Mesenchymal stem cell (in vitro differentiated cells and primary cell): ENCODE measurements at regions not wholly inside any gene's neighbourhood (a gene's known extent, or its start where the extent isn't known, plus 50 kb on each side); places are given as distances from the start of the nearest gene placed in this dataset.
"Not testable (repeated sequence)": the region's sequence is repeated elsewhere in the genome, so short reads cannot be mapped to it uniquely, and the experiment has no call there.

Experiments
- DNase-seq: peaks from one replicate; pipeline ENCODE4 v3.0.0-alpha.2; 2013
- H2AFZ ChIP-seq: one replicate; pipeline ENCODE4 v1.6.1; 2013; ENCODE audit warnings: low read depth, mild to moderate bottlenecking, control low read depth, inconsistent platforms, low read length, moderate library complexity
- H2AK5ac ChIP-seq: 2 replicates; pipeline ENCODE4 v1.6.1; 2013; ENCODE audit warnings: low read length, moderate library complexity, mild to moderate bottlenecking, inconsistent platforms; ENCODE audit not compliant: severe bottlenecking
- H2BK120ac ChIP-seq: one replicate; pipeline ENCODE4 v1.6.1; 2013; ENCODE audit warnings: low read depth, mild to moderate bottlenecking, inconsistent platforms, low read length, moderate library complexity
- H2BK12ac ChIP-seq, 2 experiments: one replicate each; pipeline ENCODE4 v1.6.1; 2013; ENCODE audit warnings: inconsistent platforms in 2 of 2, low read length in 2 of 2, mild to moderate bottlenecking in 2 of 2, moderate library complexity in 2 of 2, control low read depth in 1 of 2
- H2BK15ac ChIP-seq: one replicate; pipeline ENCODE4 v1.6.1; 2013; ENCODE audit warnings: mild to moderate bottlenecking, low read depth, inconsistent platforms; ENCODE audit not compliant: poor library complexity, severe bottlenecking
- H2BK5ac ChIP-seq: 2 replicates; pipeline ENCODE4 v1.6.1; 2013; ENCODE audit warnings: low read depth, mild to moderate bottlenecking, low read length, control low read depth, inconsistent platforms; ENCODE audit not compliant: poor library complexity, severe bottlenecking
- H3K14ac ChIP-seq, 2 experiments: one replicate each; pipeline ENCODE4 v1.6.1; 2013; ENCODE audit warnings: inconsistent platforms in 2 of 2, low read length in 2 of 2, control low read depth in 1 of 2, mild to moderate bottlenecking in 1 of 2, moderate library complexity in 1 of 2
- H3K18ac ChIP-seq, 2 experiments: one replicate each; pipeline ENCODE4 v1.6.1; 2013; ENCODE audit warnings: inconsistent platforms in 2 of 2, low read length in 2 of 2, control low read depth in 1 of 2, low read depth in 1 of 2, mild to moderate bottlenecking in 1 of 2
- H3K23ac ChIP-seq, 2 experiments: one replicate each; pipeline ENCODE4 v1.6.1; 2013; ENCODE audit warnings: inconsistent platforms in 2 of 2, low read length in 2 of 2, mild to moderate bottlenecking in 2 of 2, moderate library complexity in 2 of 2, control low read depth in 1 of 2
- H3K27ac ChIP-seq: 2 replicates; pipeline ENCODE4 v1.5.1; 2013; ENCODE audit warnings: mild to moderate bottlenecking, moderate library complexity, low read length, control low read depth, inconsistent platforms; ENCODE audit not compliant: poor library complexity, severe bottlenecking
- H3K27me3 ChIP-seq, 2 experiments: 2 replicates each; pipeline versions ENCODE4 v1.6.1 to v1.7.0; 2013; ENCODE audit warnings: low read length in 2 of 2, mild to moderate bottlenecking in 2 of 2, moderate library complexity in 2 of 2, control low read depth in 1 of 2, inconsistent platforms in 1 of 2; ENCODE audit not compliant: control insufficient read depth in 1 of 2, insufficient read depth in 1 of 2
- H3K36me3 ChIP-seq, 2 experiments: 2 replicates each; pipeline versions ENCODE4 v1.6.1 to v1.7.0; 2013; ENCODE audit warnings: low read length in 2 of 2, control low read depth in 1 of 2, inconsistent platforms in 1 of 2, low read depth in 1 of 2, mild to moderate bottlenecking in 1 of 2; ENCODE audit not compliant: insufficient read depth in 2 of 2, control insufficient read depth in 1 of 2
- H3K4ac ChIP-seq, 2 experiments: one replicate each; pipeline ENCODE4 v1.6.1; 2013; ENCODE audit warnings: inconsistent platforms in 2 of 2, low read length in 2 of 2, mild to moderate bottlenecking in 2 of 2, moderate library complexity in 2 of 2, control low read depth in 1 of 2, low read depth in 1 of 2
- H3K4me1 ChIP-seq: 2 replicates; pipeline ENCODE4 v1.6.1; 2013; ENCODE audit warnings: low read depth, low read length, control low read depth; ENCODE audit not compliant: control insufficient read depth, insufficient read depth
- H3K4me2 ChIP-seq: 2 replicates; pipeline ENCODE4 v1.6.1; 2013; ENCODE audit warnings: low read length, mild to moderate bottlenecking, inconsistent platforms; ENCODE audit not compliant: poor library complexity, severe bottlenecking
- H3K4me3 ChIP-seq, 2 experiments: 2 replicates each; pipeline versions ENCODE4 v1.5.1 to v1.7.0; 2013; ENCODE audit warnings: low read length in 2 of 2, mild to moderate bottlenecking in 2 of 2, control low read depth in 1 of 2, low read depth in 1 of 2; ENCODE audit not compliant: insufficient read depth in 1 of 2
- H3K79me1 ChIP-seq: replicated peaks from 2 replicates; pipeline ENCODE4 v1.6.1; 2013; ENCODE audit warnings: mild to moderate bottlenecking, control low read depth, low read length, inconsistent platforms; ENCODE audit not compliant: poor library complexity, severe bottlenecking
- H3K9ac ChIP-seq: 2 replicates; pipeline ENCODE4 v1.7.0; 2013; ENCODE audit warnings: mild to moderate bottlenecking, low read length, moderate library complexity
- H3K9me3 ChIP-seq: 2 replicates; pipeline ENCODE4 v1.7.0; 2013; ENCODE audit warnings: mild to moderate bottlenecking, low read length; ENCODE audit not compliant: control insufficient read depth
- H4K8ac ChIP-seq: one replicate; pipeline ENCODE4 v1.6.1; 2013; ENCODE audit warnings: inconsistent platforms, mild to moderate bottlenecking, low read length, moderate library complexity
- H4K91ac ChIP-seq: one replicate; pipeline ENCODE4 v1.6.1; 2013; ENCODE audit warnings: mild to moderate bottlenecking, low read length, inconsistent platforms
- WGBS: methylation state at CpG from one replicate; pipeline ENCODE4 v1.1.7; 2013; ENCODE audit warnings: mixed read lengths; 5-methylcytosine and 5-hydroxymethylcytosine counted together

DNA sequence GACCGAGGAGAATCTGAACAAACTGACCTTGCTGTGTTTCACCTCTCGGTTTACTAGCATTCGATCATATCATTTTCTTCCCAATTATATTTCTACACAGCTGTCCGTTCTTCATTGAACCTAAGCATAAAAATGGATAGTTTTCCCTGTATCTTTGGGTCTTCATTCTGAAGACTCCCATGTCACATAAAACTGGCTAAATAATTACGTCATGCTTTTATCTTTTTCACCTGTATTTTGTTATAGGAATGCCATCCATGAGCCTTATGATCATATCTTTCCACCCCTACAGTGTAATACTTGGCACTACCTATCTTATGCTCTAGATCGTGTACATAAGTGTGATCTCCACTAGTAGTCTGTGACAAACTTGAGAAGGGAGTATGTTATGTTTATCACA is 456.1 kb downstream of the FGF13 start:
- Histone ChIP-seq H3K18ac (no peak overlapping the region), H4K8ac (no peak overlapping the region), H3K4me2 (no peak overlapping the region), H3K27me3 (no peaks in the 10 kb centered on the region), H3K9me3 (no peaks in the 10 kb centered on the region), H3K14ac (no peak overlapping the region), H3K4ac (no peak overlapping the region), H3K23ac (no peak overlapping the region), H4K91ac (no peak overlapping the region), H3K79me1 (no peaks in the 10 kb centered on the region), H3K4me3 (no peak overlapping the region), H3K9ac (no peak overlapping the region), H2AK5ac (no peak overlapping the region), H2BK12ac (no peak overlapping the region), H2BK15ac (no peak overlapping the region), H3K27ac (no peak overlapping the region), H2BK5ac (no peak overlapping the region), H3K4me1 (no peaks in the 10 kb centered on the region), H2BK120ac (no peak overlapping the region), H3K36me3 (no peaks in the 10 kb centered on the region), H2AFZ (no peak overlapping the region)
- no peak for DNase-seq
- 77% methylated on average over 4 of the region's 6 CpGs for WGBS

- 31% methylated on average over 5 of the region's 5 CpGs for WGBS
- not testable (repeated sequence) for H3K4me1 ChIP-seq, H2BK12ac ChIP-seq, H3K14ac ChIP-seq, H3K27ac ChIP-seq, H3K79me1 ChIP-seq, H4K8ac ChIP-seq, H2BK5ac ChIP-seq, H3K36me3 ChIP-seq, H3K4me2 ChIP-seq, H2BK15ac ChIP-seq, H3K9me3 ChIP-seq, H4K91ac ChIP-seq, H3K27me3 ChIP-seq, H3K23ac ChIP-seq, H3K4me3 ChIP-seq, H3K4ac ChIP-seq, DNase-seq, H3K18ac ChIP-seq, H2BK120ac ChIP-seq, H2AFZ ChIP-seq, H2AK5ac ChIP-seq, H3K9ac ChIP-seq
These were observed 447.4 kb downstream of the FGF13 start for GRCh38 chrX:138264095-138264494.

DNA sequence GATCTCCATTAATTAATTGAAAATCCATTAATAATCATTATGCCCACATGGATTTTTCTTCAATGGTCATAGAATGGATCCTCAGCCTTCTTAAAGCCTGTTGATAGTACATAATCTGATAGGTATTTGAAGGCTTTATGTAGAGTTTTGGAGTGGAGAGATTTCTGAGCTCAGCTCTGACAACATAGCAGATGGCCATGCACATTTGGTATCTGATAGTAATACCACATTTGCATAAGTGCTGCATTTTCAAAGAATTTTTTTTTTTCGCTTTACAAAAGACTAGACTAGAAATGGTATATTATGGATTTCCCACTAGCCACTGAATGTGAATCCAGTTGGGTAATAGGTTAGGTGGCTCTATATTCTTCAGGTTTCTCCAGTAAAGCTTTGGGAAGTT is 440.6 kb downstream of the FGF13 start:
- Histone ChIP-seq H3K14ac (no peak overlapping the region), H3K23ac (no peak overlapping the region), H3K4me3 (no peak overlapping the region), H2BK120ac (no peak overlapping the region), H2BK15ac (no peak overlapping the region), H4K91ac (no peak overlapping the region), H3K27me3 (no peaks in the 10 kb centered on the region), H3K4me1 (no peaks in the 10 kb centered on the region), H2AFZ (no peak overlapping the region), H3K18ac (no peak overlapping the region), H4K8ac (no peak overlapping the region), H3K79me1 (no peaks in the 10 kb centered on the region), H2AK5ac (no peak overlapping the region), H3K4me2 (no peak overlapping the region), H3K4ac (no peak overlapping the region), H3K36me3 (no peaks in the 10 kb centered on the region), H3K9me3 (no peaks in the 10 kb centered on the region), H2BK12ac (no peak overlapping the region), H3K27ac (no peak overlapping the region), H3K9ac (no peak overlapping the region), H2BK5ac (no peak overlapping the region)
- no peak for DNase-seq
- no CpG with 5 or more reads among the region's 1 CpG for WGBS

DNA sequence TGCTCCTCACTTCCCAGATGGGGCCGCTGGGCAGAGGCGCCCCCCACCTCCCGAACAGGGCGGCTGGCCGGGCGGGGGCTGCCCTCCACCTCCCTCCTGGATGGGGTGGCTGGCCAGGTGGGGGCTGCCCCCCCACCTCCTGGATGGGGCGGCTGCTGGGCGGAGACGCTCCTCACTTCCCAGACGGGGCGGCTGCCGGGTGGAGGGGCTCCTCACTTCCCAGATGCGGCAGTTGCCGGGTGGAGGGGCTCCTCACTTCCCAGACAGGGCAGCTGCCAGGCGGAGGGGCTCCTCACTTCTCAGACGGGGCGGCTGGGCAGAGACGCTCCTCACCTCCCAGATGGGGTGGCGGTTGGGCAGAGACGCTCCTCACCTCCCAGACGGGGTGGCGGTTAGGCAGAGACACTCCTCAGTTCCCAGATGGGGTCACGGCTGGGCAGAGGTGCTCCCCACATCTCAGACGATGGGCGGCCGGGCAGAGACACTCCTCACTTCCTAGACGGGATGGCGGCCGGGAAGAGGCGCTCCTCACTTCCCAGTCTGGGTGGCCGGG is 428.8 kb downstream of the FGF13 start:
- DNase-seq, H3K14ac ChIP-seq, H3K18ac ChIP-seq, H2AK5ac ChIP-seq, H3K79me1 ChIP-seq, H2BK120ac ChIP-seq, H4K8ac ChIP-seq, H3K4me3 ChIP-seq, H2BK12ac ChIP-seq, H3K4me1 ChIP-seq, H3K27me3 ChIP-seq, H3K27ac ChIP-seq, H3K23ac ChIP-seq, H2AFZ ChIP-seq, H3K4ac ChIP-seq, H4K91ac ChIP-seq, H2BK15ac ChIP-seq, H3K9ac ChIP-seq, H3K36me3 ChIP-seq, H2BK5ac ChIP-seq, H3K9me3 ChIP-seq, H3K4me2 ChIP-seq: not testable (repeated sequence)
- WGBS = 96% methylated on average over 10 of the region's 31 CpGs
